Gastrocnemius medialis (tissue), 4 donors: ENCODE measurements at regions not wholly inside any gene's neighbourhood (a gene's known extent, or its start where the extent isn't known, plus 50 kb on each side); places are given as distances from the start of the nearest gene placed in this dataset.

ENCODE experiments used
- ATAC-seq, 2 donors: fragments of 150-250 bp; one replicate each; pipeline ENCODE4 v1.9.1; 2016
- DNase-seq, 2 donors: peaks; one replicate each; pipeline ENCODE4 v3.0.0-alpha.2; 2019
- H3K27ac ChIP-seq, 4 donors: fragments of 200-600 bp; sonication (generic); 1 replicate in 1 of 4; 2 replicates in 3 of 4; pipeline ENCODE4 v1.5.1; 2016 to 2018; ENCODE audit warnings: mild to moderate bottlenecking in 2 of 4, moderate library complexity in 1 of 4
- H3K27me3 ChIP-seq, 3 donors: fragments of 200-600 bp; sonication (generic) in 2 of 3; 1 replicate in 1 of 3; 2 replicates in 2 of 3; pipeline versions ENCODE4 v1.5.1 to v1.6.0; 2016 to 2019; ENCODE audit warnings: mild to moderate bottlenecking in 1 of 3, moderate library complexity in 1 of 3
- H3K36me3 ChIP-seq, 2 donors: fragments of 200-600 bp; sonication (generic) in 1 of 2; one replicate each; pipeline ENCODE4 v1.5.1; 2017 to 2018
- H3K4me1 ChIP-seq, 2 donors: fragments of 200-600 bp; sonication (generic) in 1 of 2; one replicate each; pipeline ENCODE4 v1.5.1; 2016 to 2017; ENCODE audit warnings: mild to moderate bottlenecking in 2 of 2
- H3K4me3 ChIP-seq, 4 donors: fragments of 200-600 bp; sonication (generic) in 3 of 4; 1 replicate in 1 of 4; 2 replicates in 3 of 4; pipeline ENCODE4 v1.5.1; 2016 to 2019; ENCODE audit warnings: mild to moderate bottlenecking in 2 of 4
- H3K9me3 ChIP-seq, 3 donors: fragments of 200-600 bp; sonication (generic) in 2 of 3; 1 replicate in 1 of 3; 2 replicates in 2 of 3; pipeline ENCODE4 v1.5.1; 2016 to 2019
- POLR2A ChIP-seq, 2 donors: fragments of 450-650 bp; IDR thresholded peaks; one replicate each; pipeline ENCODE4 v1.6.1; 2017; ENCODE audit warnings: antibody characterized with exemption in 2 of 2, mild to moderate bottlenecking in 2 of 2, moderate library complexity in 2 of 2
- in situ Hi-C, 4 donors: fragments of 200-750 bp; cut with MboI; loops; one replicate each; pipeline versions ENCODE4 v1.15.0 to v1.8.0; 2017; ENCODE audit warnings: low sequenced_read_pairs in 4 of 4
- intact Hi-C: fragments of 100-400 bp; cut with DNase I; formaldehyde crosslinking; loops from one replicate; pipeline ENCODE4 v1.15.1; 2023; ENCODE audit warnings: low total_unique reads
- TF ChIP-seq, protein P1 (sequence below), 5 experiments: fragments of 450-650 bp in 3 of 5; fragments of 200-600 bp in 2 of 5; sonication (generic) in 2 of 5; IDR thresholded peaks in 4 of 5; conservative IDR thresholded peaks in 1 of 5; 1 replicate in 4 of 5; 2 replicates in 1 of 5; pipeline ENCODE4 v1.5.1; 2016 to 2019; ENCODE audit warnings: antibody characterized with exemption in 5 of 5, mild to moderate bottlenecking in 3 of 5, moderate library complexity in 3 of 5

DNA sequence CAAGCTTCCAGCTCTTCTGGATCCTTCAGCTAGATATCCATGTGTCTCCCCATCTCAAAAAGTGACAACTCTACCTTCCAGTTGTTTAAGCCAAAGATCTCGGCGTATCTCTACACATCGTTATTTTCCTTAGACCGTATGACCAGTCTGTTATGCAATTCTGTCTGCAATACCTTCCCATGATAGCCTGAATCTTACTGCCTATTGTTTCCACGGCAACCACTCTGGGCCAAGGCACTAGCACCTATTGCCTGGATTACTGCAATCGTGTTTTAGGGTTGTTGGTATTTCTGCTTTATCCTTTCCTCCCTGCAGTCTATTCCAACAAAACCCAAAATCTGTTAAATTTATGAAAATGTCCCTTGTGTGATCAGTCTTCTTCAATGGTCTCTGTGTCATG is 448.4 kb downstream of the MTRR start:
- Histone ChIP-seq H3K4me1 (no peaks in the 10 kb centered on the region), H3K27ac (no peak overlapping the region), H3K36me3 (no peaks in the 10 kb centered on the region), H3K4me3 (no peak overlapping the region), H3K27me3 (no peaks in the 10 kb centered on the region), H3K9me3 (peaks cover 0 to 3% (median 0%) of the 10 kb centered on the region in 3 donors)
- ATAC-seq = no peak
- no peak for DNase-seq
- intact Hi-C loops = no loop called here
- in situ Hi-C loops = no loop called here
- TF ChIP-seq, protein P1, sequence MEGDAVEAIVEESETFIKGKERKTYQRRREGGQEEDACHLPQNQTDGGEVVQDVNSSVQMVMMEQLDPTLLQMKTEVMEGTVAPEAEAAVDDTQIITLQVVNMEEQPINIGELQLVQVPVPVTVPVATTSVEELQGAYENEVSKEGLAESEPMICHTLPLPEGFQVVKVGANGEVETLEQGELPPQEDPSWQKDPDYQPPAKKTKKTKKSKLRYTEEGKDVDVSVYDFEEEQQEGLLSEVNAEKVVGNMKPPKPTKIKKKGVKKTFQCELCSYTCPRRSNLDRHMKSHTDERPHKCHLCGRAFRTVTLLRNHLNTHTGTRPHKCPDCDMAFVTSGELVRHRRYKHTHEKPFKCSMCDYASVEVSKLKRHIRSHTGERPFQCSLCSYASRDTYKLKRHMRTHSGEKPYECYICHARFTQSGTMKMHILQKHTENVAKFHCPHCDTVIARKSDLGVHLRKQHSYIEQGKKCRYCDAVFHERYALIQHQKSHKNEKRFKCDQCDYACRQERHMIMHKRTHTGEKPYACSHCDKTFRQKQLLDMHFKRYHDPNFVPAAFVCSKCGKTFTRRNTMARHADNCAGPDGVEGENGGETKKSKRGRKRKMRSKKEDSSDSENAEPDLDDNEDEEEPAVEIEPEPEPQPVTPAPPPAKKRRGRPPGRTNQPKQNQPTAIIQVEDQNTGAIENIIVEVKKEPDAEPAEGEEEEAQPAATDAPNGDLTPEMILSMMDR (IDR thresholded peaks at IDR 0.05 in 4 of 5, conservative IDR thresholded peaks at IDR 0.05 in 1 of 5) = no peak

- DNase-seq (no peak), ATAC-seq (no peak)
- in situ Hi-C loops (no loop called here), intact Hi-C loops (no loop called here)
- TF ChIP-seq, protein P1 (IDR thresholded peaks at IDR 0.05 in 4 of 5, conservative IDR thresholded peaks at IDR 0.05 in 1 of 5) = no peak
- no peak for TF ChIP-seq POLR2A (IDR thresholded peaks at IDR 0.05)
- no peak overlapping the region for H3K4me3 ChIP-seq
- H3K4me1 ChIP-seq = no peaks in the 10 kb centered on the region
- H3K27me3 ChIP-seq = no peaks in the 10 kb centered on the region
- H3K27ac ChIP-seq = no peak overlapping the region
- H3K9me3 ChIP-seq = no peaks in the 10 kb centered on the region
- no peaks in the 10 kb centered on the region for H3K36me3 ChIP-seq
Observed at GRCh38 chr5:8320244-8320643, 451.3 kb downstream of the MTRR start.

- no peak for ATAC-seq
- Histone ChIP-seq H3K4me1 (no peaks in the 10 kb centered on the region), H3K27me3 (no peaks in the 10 kb centered on the region), H3K4me3 (no peak overlapping the region), H3K9me3 (no peaks in the 10 kb centered on the region), H3K36me3 (no peaks in the 10 kb centered on the region), H3K27ac (no peak overlapping the region)
- DNase-seq = no peak
- TF ChIP-seq, protein P1 (IDR thresholded peaks at IDR 0.05 in 4 of 5, conservative IDR thresholded peaks at IDR 0.05 in 1 of 5) = no peak
- TF ChIP-seq POLR2A (IDR thresholded peaks at IDR 0.05) = no peak
- intact Hi-C loops = no loop called here
- in situ Hi-C loops = no loop called here
Observed at GRCh38 chr5:8321272-8321671, 452.3 kb downstream of the MTRR start.

DNA sequence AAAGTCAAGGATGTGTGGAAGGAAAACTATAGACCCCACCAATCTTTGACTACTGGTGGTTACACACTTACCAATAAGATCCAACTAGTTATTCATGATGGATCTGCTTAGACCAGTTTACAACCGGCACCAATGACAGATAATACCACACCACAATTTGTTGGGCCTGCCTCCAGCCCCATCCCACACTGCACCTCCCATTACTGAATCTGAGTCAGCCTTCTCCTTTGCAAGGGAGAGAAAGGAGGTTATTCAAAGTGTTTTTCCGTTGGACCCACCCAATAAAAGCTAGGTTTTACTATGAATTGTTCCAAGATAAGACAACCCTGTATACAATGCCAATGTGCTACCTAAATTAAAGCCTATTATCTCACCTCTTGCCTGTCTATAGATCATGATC is 453.5 kb downstream of the MTRR start:
- H3K27ac ChIP-seq = no peak overlapping the region
- ATAC-seq (no peak), DNase-seq (no peak)
- intact Hi-C loops = no loop called here
- TF ChIP-seq, protein P1 (IDR thresholded peaks at IDR 0.05 in 4 of 5, conservative IDR thresholded peaks at IDR 0.05 in 1 of 5) = no peak
- TF ChIP-seq POLR2A (IDR thresholded peaks at IDR 0.05) = no peak
- in situ Hi-C loops = no loop called here
- no peaks in the 10 kb centered on the region for H3K36me3 ChIP-seq
- H3K9me3 ChIP-seq = no peaks in the 10 kb centered on the region
- no peaks in the 10 kb centered on the region for H3K4me1 ChIP-seq
- no peaks in the 10 kb centered on the region for H3K27me3 ChIP-seq
- H3K4me3 ChIP-seq = no peak overlapping the region

GRCh38 chr5:8327016-8327415 is 458.1 kb downstream of the MTRR start:
- in situ Hi-C loops (no loop called here), intact Hi-C loops (no loop called here)
- no peaks in the 10 kb centered on the region for H3K4me1 ChIP-seq
- DNase-seq (no peak), ATAC-seq (no peak)
- TF ChIP-seq, protein P1 (IDR thresholded peaks at IDR 0.05 in 4 of 5, conservative IDR thresholded peaks at IDR 0.05 in 1 of 5) = no peak
- no peak for TF ChIP-seq POLR2A (IDR thresholded peaks at IDR 0.05)
- H3K4me3 ChIP-seq = no peak overlapping the region
- no peak overlapping the region for H3K27ac ChIP-seq
- H3K9me3 ChIP-seq = no peaks in the 10 kb centered on the region
- H3K27me3 ChIP-seq = no peaks in the 10 kb centered on the region
- H3K36me3 ChIP-seq = no peaks in the 10 kb centered on the region
